Parathyroid adenoma (tissue), 2 donors: ENCODE measurements at regions not wholly inside any gene's neighbourhood (a gene's known extent, or its start where the extent isn't known, plus 50 kb on each side); places are given as distances from the start of the nearest gene placed in this dataset.
"Not testable (repeated sequence)": the region's sequence is repeated elsewhere in the genome, so short reads cannot be mapped to it uniquely, and the experiment has no call there.

ENCODE experiments used
- H2AFZ ChIP-seq: fragments of 300-600 bp; sonication (generic); one replicate; pipeline ENCODE4 v1.7.0; 2017; ENCODE audit warnings: antibody characterized with exemption, mild to moderate bottlenecking
- H3K27ac ChIP-seq: fragments of 300-600 bp; sonication (generic); one replicate; pipeline ENCODE4 v1.7.0; 2017
- H3K27me3 ChIP-seq: fragments of 300-600 bp; sonication (generic); one replicate; pipeline ENCODE4 v1.7.0; 2017; ENCODE audit warnings: low read length; ENCODE audit not compliant: control insufficient read depth, insufficient read depth
- H3K36me3 ChIP-seq: fragments of 300-600 bp; sonication (generic); one replicate; pipeline ENCODE4 v1.7.0; 2017; ENCODE audit warnings: low read length; ENCODE audit not compliant: control insufficient read depth, insufficient read depth
- H3K4me1 ChIP-seq: fragments of 300-600 bp; sonication (generic); one replicate; pipeline ENCODE4 v1.7.0; 2017; ENCODE audit warnings: control low read depth
- H3K4me2 ChIP-seq: fragments of 300-600 bp; sonication (generic); one replicate; pipeline ENCODE4 v1.7.0; 2017; ENCODE audit warnings: low read length
- H3K4me3 ChIP-seq: fragments of 300-600 bp; sonication (generic); one replicate; pipeline ENCODE4 v1.7.0; 2017; ENCODE audit warnings: low read depth, low read length
- H3K79me2 ChIP-seq: fragments of 300-600 bp; sonication (generic); one replicate; pipeline ENCODE4 v1.7.0; 2017; ENCODE audit warnings: control low read depth
- H3K9ac ChIP-seq: fragments of 300-600 bp; sonication (generic); one replicate; pipeline ENCODE4 v1.7.0; 2017; ENCODE audit warnings: mild to moderate bottlenecking
- H3K9me3 ChIP-seq: fragments of 300-600 bp; sonication (generic); one replicate; pipeline ENCODE4 v1.7.0; 2017; ENCODE audit warnings: low read length; ENCODE audit not compliant: control insufficient read depth
- TF ChIP-seq, protein P1 (sequence below): fragments of 300-600 bp; sonication (generic); IDR thresholded peaks from one replicate; pipeline ENCODE4 v1.7.0; 2017; ENCODE audit warnings: antibody characterized with exemption, mild to moderate bottlenecking
- donor health status: primary hyperparathyroidism.

DNA sequence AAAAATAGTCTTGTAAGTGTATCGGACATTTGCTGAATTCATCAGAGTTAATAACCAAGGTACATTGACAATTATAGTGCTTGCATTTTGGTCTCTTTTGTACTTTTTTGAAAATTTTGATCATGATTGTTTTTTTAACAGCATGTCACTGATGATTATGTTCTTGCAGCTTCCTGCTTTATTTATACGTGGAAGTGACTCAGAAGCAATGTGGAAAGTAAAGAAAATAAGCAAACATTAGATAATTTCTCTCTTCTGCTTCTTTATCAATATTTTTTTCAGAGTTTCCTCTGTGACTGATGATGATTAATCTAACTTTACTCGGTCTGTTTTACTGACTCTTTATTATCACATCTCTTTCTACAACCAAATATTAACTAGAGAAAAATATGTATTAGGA is 1351.9 kb downstream of the REEP3 start:
- Histone ChIP-seq H3K4me2 (no peak overlapping the region), H3K79me2 (no peaks in the 10 kb centered on the region), H3K4me1 (no peaks in the 10 kb centered on the region), H3K4me3 (no peak overlapping the region), H3K9ac (no peak overlapping the region), H3K27ac (no peak overlapping the region), H3K36me3 (no peaks in the 10 kb centered on the region), H2AFZ (no peak overlapping the region), H3K27me3 (no peaks in the 10 kb centered on the region), H3K9me3 (no peaks in the 10 kb centered on the region)
- TF ChIP-seq, protein P1, sequence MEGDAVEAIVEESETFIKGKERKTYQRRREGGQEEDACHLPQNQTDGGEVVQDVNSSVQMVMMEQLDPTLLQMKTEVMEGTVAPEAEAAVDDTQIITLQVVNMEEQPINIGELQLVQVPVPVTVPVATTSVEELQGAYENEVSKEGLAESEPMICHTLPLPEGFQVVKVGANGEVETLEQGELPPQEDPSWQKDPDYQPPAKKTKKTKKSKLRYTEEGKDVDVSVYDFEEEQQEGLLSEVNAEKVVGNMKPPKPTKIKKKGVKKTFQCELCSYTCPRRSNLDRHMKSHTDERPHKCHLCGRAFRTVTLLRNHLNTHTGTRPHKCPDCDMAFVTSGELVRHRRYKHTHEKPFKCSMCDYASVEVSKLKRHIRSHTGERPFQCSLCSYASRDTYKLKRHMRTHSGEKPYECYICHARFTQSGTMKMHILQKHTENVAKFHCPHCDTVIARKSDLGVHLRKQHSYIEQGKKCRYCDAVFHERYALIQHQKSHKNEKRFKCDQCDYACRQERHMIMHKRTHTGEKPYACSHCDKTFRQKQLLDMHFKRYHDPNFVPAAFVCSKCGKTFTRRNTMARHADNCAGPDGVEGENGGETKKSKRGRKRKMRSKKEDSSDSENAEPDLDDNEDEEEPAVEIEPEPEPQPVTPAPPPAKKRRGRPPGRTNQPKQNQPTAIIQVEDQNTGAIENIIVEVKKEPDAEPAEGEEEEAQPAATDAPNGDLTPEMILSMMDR = no peak

DNA sequence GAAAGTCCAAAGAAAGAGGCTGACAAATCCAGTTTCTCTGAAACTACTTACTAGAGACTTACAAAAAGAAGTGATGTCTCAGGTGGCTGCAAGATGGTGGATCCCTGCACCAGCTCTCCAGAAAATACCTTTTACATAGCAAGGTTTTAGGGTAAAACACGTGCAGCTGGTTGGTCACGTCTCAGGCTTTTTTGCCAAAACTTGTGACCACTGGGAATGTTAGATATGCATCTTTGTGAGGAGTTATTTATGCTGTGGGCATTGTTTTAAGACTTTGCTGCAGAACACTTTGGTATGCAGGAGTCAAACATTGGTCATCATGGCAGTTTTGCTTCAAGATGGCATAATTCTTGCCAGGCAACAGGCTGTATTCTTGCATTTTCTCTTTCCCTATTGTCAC is 1352.8 kb downstream of the REEP3 start:
- Histone ChIP-seq H3K36me3 (no peaks in the 10 kb centered on the region), H3K27ac (no peak overlapping the region), H3K4me1 (no peaks in the 10 kb centered on the region), H3K9ac (no peak overlapping the region), H3K27me3 (no peaks in the 10 kb centered on the region), H3K4me3 (no peak overlapping the region), H3K9me3 (no peaks in the 10 kb centered on the region), H3K4me2 (no peak overlapping the region), H3K79me2 (no peaks in the 10 kb centered on the region), H2AFZ (no peak overlapping the region)
- TF ChIP-seq, protein P1 = no peak

DNA sequence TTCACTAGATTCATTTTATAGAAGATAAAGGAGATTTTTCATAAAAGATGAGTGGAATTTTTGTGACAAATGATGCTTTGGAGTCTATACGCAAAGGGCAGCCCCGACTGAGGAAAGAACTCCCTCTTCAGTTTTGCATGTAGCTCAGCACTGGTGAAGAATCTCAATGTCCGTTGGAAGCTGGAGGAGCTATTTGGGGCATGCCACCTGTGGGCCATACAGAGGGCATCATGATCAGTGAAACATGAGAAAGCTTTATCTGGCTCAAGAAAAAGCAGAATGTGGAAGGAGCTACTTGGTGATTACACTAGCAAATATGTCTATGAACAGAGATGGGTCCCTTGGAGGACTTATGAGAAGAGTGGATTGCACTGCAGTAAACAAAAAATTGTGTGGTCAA is 1359.3 kb downstream of the REEP3 start:
- Histone ChIP-seq H3K4me2 (no peak overlapping the region), H3K9ac (no peak overlapping the region), H3K9me3 (no peaks in the 10 kb centered on the region), H3K4me1 (no peaks in the 10 kb centered on the region), H3K4me3 (no peak overlapping the region), H3K79me2 (no peaks in the 10 kb centered on the region), H2AFZ (no peak overlapping the region), H3K36me3 (no peaks in the 10 kb centered on the region), H3K27ac (no peak overlapping the region), H3K27me3 (no peaks in the 10 kb centered on the region)
- TF ChIP-seq, protein P1 = no peak

DNA sequence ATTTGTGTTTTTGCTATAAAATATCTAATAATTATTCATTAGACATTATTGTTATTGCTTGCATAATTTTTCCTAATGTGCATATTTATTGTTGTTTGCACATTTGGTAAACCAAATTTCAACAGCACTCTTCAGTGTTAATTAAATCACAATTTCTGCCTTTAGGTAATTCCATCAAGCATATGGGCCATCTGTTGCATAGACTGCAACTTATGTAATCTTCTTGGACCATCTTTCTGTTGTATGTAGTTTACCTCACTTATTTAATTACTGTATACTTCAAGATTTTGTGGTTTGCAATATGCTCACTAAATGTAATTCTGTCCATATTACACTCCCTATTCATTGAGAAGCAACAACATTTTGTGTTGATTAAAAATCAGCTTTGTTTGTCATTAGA is 1360.1 kb downstream of the REEP3 start:
- no peak overlapping the region for H3K9ac ChIP-seq
- TF ChIP-seq, protein P1 = no peak
- no peaks in the 10 kb centered on the region for H3K36me3 ChIP-seq
- no peaks in the 10 kb centered on the region for H3K27me3 ChIP-seq
- no peaks in the 10 kb centered on the region for H3K9me3 ChIP-seq
- no peaks in the 10 kb centered on the region for H3K4me1 ChIP-seq
- no peak overlapping the region for H2AFZ ChIP-seq
- H3K27ac ChIP-seq = no peak overlapping the region
- H3K79me2 ChIP-seq = no peaks in the 10 kb centered on the region
- H3K4me3 ChIP-seq = no peak overlapping the region
- no peak overlapping the region for H3K4me2 ChIP-seq

DNA sequence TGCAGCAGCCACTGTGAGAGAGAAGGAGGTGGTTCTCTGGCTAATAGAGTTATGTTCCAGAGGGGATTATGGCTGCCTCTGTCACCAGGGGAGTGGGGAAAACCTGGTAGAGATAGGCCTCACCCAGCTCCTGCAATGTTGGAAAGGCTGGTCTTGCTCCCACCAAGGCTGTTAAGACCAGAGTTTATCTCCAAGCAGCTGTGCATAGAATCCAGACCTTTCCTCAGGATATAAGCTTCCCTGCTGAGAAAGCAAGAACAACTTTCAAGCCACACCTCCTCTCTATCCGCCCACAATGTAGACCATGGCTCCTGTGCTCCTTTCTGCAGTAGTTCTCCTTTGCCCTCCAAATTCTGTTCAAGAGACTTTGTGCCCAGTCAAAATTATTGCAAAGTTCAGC is 1375.4 kb downstream of the REEP3 start:
- TF ChIP-seq, protein P1 = no peak
- H3K4me1 ChIP-seq = no peaks in the 10 kb centered on the region

DNA sequence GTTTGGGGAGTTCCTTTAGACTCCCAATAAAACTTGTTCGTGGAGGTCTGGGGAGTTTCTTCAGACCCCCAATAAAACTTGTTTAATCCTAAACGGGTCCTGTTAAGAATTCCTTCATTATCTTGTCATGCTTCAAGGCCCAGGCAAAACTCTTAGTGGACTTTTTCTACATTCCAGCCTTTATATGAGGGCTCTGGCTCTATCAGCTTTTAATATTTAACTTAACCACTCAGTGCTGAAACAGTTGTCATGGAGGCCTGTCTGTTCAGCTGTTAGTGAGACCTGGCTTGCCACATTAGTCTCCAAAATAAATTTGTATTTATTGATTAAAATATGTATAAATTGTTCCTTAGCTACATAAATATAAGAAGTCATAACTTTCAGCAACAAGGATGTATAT is 1385.1 kb downstream of the REEP3 start:
- H3K27ac ChIP-seq, H3K79me2 ChIP-seq, H3K4me2 ChIP-seq, H3K36me3 ChIP-seq, H3K9ac ChIP-seq, H3K9me3 ChIP-seq, H3K27me3 ChIP-seq, H3K4me3 ChIP-seq, H3K4me1 ChIP-seq, H2AFZ ChIP-seq: not testable (repeated sequence)

More for the DNA sequence above, 1375.4 kb downstream of the REEP3 start:
- Histone ChIP-seq H3K79me2 (no peaks in the 10 kb centered on the region), H3K27ac (no peak overlapping the region), H3K9me3 (no peaks in the 10 kb centered on the region), H3K9ac (no peak overlapping the region), H3K4me3 (no peak overlapping the region), H3K27me3 (no peaks in the 10 kb centered on the region), H2AFZ (no peak overlapping the region), H3K36me3 (no peaks in the 10 kb centered on the region), H3K4me2 (no peak overlapping the region)

DNA sequence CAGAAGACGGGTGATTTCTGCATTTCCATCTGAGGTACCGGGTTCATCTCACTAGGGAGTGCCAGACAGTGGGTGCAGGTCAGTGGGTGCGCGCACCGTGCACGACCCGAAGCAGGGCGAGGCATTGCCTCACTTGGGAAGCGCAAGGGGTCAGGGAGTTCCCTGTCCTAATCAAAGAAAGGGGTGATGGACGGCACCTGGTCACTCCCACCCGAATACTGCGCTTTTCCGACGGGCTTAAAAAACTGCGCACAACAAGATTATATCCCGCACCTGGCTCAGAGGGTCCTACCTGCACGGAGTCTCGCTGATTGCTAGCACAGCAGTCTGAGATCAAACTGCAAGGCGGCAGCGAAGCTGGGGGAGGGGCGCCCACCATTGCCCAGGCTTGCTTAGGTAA is 1403.1 kb downstream of the REEP3 start:
- not testable (repeated sequence) for H3K27ac ChIP-seq, H3K27me3 ChIP-seq, H2AFZ ChIP-seq, H3K9me3 ChIP-seq, H3K79me2 ChIP-seq, H3K9ac ChIP-seq, H3K4me1 ChIP-seq, H3K4me3 ChIP-seq, H3K4me2 ChIP-seq, H3K36me3 ChIP-seq
